PC-9 (cell line): ENCODE measurements at regions not wholly inside any gene's neighbourhood (a gene's known extent, or its start where the extent isn't known, plus 50 kb on each side); places are given as distances from the start of the nearest gene placed in this dataset.

Experiments used
- BruUV-seq: library from RNA; stranded (reverse); fragments of 400-500 nt; replicated peaks from 2 replicates; lab custom pipeline; 2021; lab: Mats Ljungman, UMichigan
- CTCF ChIA-PET: fragments of 300-600 bp; sonication (Branson Sonifier 250); formaldehyde crosslinking; loops from one replicate; lab custom pipeline; 2022; ENCODE audit warnings: antibody characterized with exemption; lab: Charles Lee
- POLR2A ChIA-PET: fragments of 300-600 bp; sonication (Branson Sonifier 250); formaldehyde crosslinking; loops from one replicate; lab custom pipeline; 2022; ENCODE audit warnings: antibody characterized with exemption; ENCODE audit not compliant: unreplicated experiment; lab: Charles Lee
- DNase-seq, 2 experiments: peaks; one replicate each; pipeline versions ENCODE4 v3.0.0 to v3.0.0-alpha.2; 2015 to 2022; ENCODE audit warnings: mixed read lengths in 1 of 2
- H2AFZ ChIP-seq: fragments of 200-600 bp; sonication (generic); 2 replicates; pipeline ENCODE4 v1.8.1; 2017; ENCODE audit warnings: antibody characterized with exemption
- H3F3A ChIP-seq: fragments of 200-600 bp; sonication (generic); 2 replicates; pipeline ENCODE4 v1.8.1; 2017; ENCODE audit warnings: antibody characterized with exemption, mild to moderate bottlenecking, low read depth; ENCODE audit not compliant: insufficient read depth
- H3K27ac ChIP-seq: fragments of 200-600 bp; sonication (generic); 2 replicates; pipeline ENCODE4 v1.6.1; 2016; ENCODE audit warnings: mixed run types
- H3K27me3 ChIP-seq: fragments of 200-600 bp; sonication (generic); 2 replicates; pipeline ENCODE4 v1.6.1; 2016; ENCODE audit warnings: low read depth, mixed run types; ENCODE audit not compliant: insufficient read depth
- H3K36me3 ChIP-seq: fragments of 200-600 bp; sonication (generic); 2 replicates; pipeline ENCODE4 v1.6.1; 2016; ENCODE audit warnings: low read depth, mixed run types
- H3K4me1 ChIP-seq: fragments of 200-600 bp; sonication (generic); replicated peaks from 2 replicates; pipeline ENCODE4 v1.6.1; 2016; ENCODE audit warnings: mixed run types; ENCODE audit not compliant: insufficient read depth
- H3K4me2 ChIP-seq: fragments of 200-600 bp; sonication (generic); 2 replicates; pipeline ENCODE4 v1.6.1; 2017; ENCODE audit warnings: mixed run types
- H3K4me3 ChIP-seq: fragments of 200-600 bp; sonication (generic); 2 replicates; pipeline ENCODE4 v1.6.1; 2016; ENCODE audit warnings: mixed run types
- H3K79me2 ChIP-seq: fragments of 200-600 bp; sonication (generic); 2 replicates; pipeline ENCODE4 v1.6.1; 2017; ENCODE audit warnings: low read depth, mixed run types
- H3K9me2 ChIP-seq: fragments of 200-600 bp; sonication (generic); 2 replicates; pipeline ENCODE4 v1.8.1; 2017; ENCODE audit warnings: mild to moderate bottlenecking; ENCODE audit not compliant: insufficient read depth
- H3K9me3 ChIP-seq: fragments of 200-600 bp; sonication (generic); 2 replicates; pipeline ENCODE4 v1.8.1; 2016; ENCODE audit warnings: low read depth; ENCODE audit not compliant: insufficient read depth
- H4K20me1 ChIP-seq: fragments of 200-600 bp; sonication (generic); 2 replicates; pipeline ENCODE4 v1.8.1; 2017; ENCODE audit not compliant: insufficient read depth
- EZH2 ChIP-seq: fragments of 200-600 bp; sonication (generic); IDR thresholded peaks from 2 replicates; pipeline ENCODE4 v1.8.0; 2017; ENCODE audit warnings: antibody characterized with exemption, low read depth
- intact Hi-C: fragments of 100-400 bp; cut with micrococcal nuclease; formaldehyde crosslinking; loops from one replicate; pipeline ENCODE4 v1.10.0; 2022; ENCODE audit not compliant: unreplicated experiment
- TF ChIP-seq, protein P1 (sequence below): fragments of 200-600 bp; sonication (generic); conservative IDR thresholded peaks from 2 replicates; pipeline ENCODE4 v1.6.1; 2017; ENCODE audit warnings: mixed run types, antibody characterized with exemption, mild to moderate bottlenecking, moderate library complexity

GRCh38 chr5:136699651-136700050, 334.3 kb upstream of the TRPC7 start:
- no peak overlapping the region for H3K4me3 ChIP-seq
- H4K20me1 ChIP-seq: no peaks in the 10 kb centered on the region
- H3K27me3 ChIP-seq: no peaks in the 10 kb centered on the region
- no peak for DNase-seq
- no peaks in the 10 kb centered on the region for H3K9me2 ChIP-seq
- POLR2A ChIA-PET: no interaction called here
- H3K4me2 ChIP-seq: no peak overlapping the region
- peaks cover 7% of the 10 kb centered on the region for H3K4me1 ChIP-seq
- no peak overlapping the region for H3K27ac ChIP-seq
- intact Hi-C loops: no loop called here
- H3K79me2 ChIP-seq: no peaks in the 10 kb centered on the region
- H2AFZ ChIP-seq: no peak overlapping the region
- TF ChIP-seq, protein P1, sequence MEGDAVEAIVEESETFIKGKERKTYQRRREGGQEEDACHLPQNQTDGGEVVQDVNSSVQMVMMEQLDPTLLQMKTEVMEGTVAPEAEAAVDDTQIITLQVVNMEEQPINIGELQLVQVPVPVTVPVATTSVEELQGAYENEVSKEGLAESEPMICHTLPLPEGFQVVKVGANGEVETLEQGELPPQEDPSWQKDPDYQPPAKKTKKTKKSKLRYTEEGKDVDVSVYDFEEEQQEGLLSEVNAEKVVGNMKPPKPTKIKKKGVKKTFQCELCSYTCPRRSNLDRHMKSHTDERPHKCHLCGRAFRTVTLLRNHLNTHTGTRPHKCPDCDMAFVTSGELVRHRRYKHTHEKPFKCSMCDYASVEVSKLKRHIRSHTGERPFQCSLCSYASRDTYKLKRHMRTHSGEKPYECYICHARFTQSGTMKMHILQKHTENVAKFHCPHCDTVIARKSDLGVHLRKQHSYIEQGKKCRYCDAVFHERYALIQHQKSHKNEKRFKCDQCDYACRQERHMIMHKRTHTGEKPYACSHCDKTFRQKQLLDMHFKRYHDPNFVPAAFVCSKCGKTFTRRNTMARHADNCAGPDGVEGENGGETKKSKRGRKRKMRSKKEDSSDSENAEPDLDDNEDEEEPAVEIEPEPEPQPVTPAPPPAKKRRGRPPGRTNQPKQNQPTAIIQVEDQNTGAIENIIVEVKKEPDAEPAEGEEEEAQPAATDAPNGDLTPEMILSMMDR: no peak
- no peak for TF ChIP-seq EZH2
- BruUV-seq: no TSS peak
- CTCF ChIA-PET: no interaction called here
- no peaks in the 10 kb centered on the region; the same call in 1 of the 2 replicates for H3K9me3 ChIP-seq
- no peaks in the 10 kb centered on the region; the same call in 1 of the 2 replicates for H3F3A ChIP-seq
- no peaks in the 10 kb centered on the region for H3K36me3 ChIP-seq

DNA sequence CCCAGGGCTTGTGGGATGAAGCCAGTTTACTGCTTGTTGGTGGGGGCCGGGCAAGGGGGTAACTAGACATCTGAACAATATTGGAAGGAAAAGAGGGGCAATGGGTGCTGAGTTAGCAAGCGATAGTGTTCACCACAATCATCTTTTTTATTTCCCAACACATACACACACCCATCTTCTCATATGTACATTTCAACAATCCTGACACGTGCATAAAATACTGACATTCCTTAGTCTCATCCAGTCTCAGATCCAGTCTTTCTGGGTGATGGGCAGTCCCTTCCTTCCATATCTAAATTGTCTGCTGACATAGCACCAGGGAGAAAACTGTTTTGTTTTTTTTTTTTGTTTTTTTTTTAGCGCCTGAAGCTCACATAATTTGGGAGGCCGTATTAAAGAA, 333.6 kb upstream of the TRPC7 start:
- CTCF ChIA-PET: no interaction called here
- BruUV-seq: no TSS peak

GRCh38 chr5:136694258-136694657, 328.9 kb upstream of the TRPC7 start:
- Histone ChIP-seq H3K4me1 (no peaks in the 10 kb centered on the region), H3K4me3 (no peak overlapping the region), H3K27me3 (no peaks in the 10 kb centered on the region), H4K20me1 (no peaks in the 10 kb centered on the region), H3K27ac (no peak overlapping the region), H3K9me3 (peaks cover 10% of the 10 kb centered on the region; the same call in 1 of the 2 replicates), H3K36me3 (no peaks in the 10 kb centered on the region), H3K9me2 (no peaks in the 10 kb centered on the region), H2AFZ (no peak overlapping the region), H3K4me2 (no peak overlapping the region), H3K79me2 (no peaks in the 10 kb centered on the region), H3F3A (no peaks in the 10 kb centered on the region)
- CTCF ChIA-PET: no interaction called here
- TF ChIP-seq, protein P1: no peak
- no peak for TF ChIP-seq EZH2
- no peak for DNase-seq
- intact Hi-C loops: no loop called here
- no TSS peak for BruUV-seq
- POLR2A ChIA-PET: no interaction called here

More for the DNA sequence above, 333.6 kb upstream of the TRPC7 start:
- no peaks in the 10 kb centered on the region for H4K20me1 ChIP-seq
- H3K9me3 ChIP-seq: no peaks in the 10 kb centered on the region; the same call in 1 of the 2 replicates
- no peak overlapping the region for H3K4me3 ChIP-seq
- no peak overlapping the region for H3K4me2 ChIP-seq
- TF ChIP-seq EZH2: no peak
- TF ChIP-seq, protein P1: no peak
- H3K9me2 ChIP-seq: no peaks in the 10 kb centered on the region
- no peak overlapping the region for H2AFZ ChIP-seq
- H3K27ac ChIP-seq: no peak overlapping the region
- no peak for DNase-seq
- intact Hi-C loops: no loop called here
- no peaks in the 10 kb centered on the region for H3K27me3 ChIP-seq
- H3K36me3 ChIP-seq: no peaks in the 10 kb centered on the region
- H3K79me2 ChIP-seq: no peaks in the 10 kb centered on the region
- H3K4me1 ChIP-seq: peaks cover 7% of the 10 kb centered on the region
- no peaks in the 10 kb centered on the region; the same call in 1 of the 2 replicates for H3F3A ChIP-seq
- POLR2A ChIA-PET: no interaction called here
